WI38 (cell line): ENCODE measurements at regions not wholly inside any gene's neighbourhood (a gene's known extent, or its start where the extent isn't known, plus 50 kb on each side); places are given as distances from the start of the nearest gene placed in this dataset.

Source experiments
- H3K4me3 ChIP-seq: 2 replicates; pipeline ENCODE4 v1.5.1; 2011; ENCODE audit warnings: low read depth, mild to moderate bottlenecking, control low read depth, low read length
- TF ChIP-seq, protein P1 (sequence below): IDR thresholded peaks from 2 replicates; pipeline ENCODE4 v1.5.1; 2012; ENCODE audit warnings: low read depth, mild to moderate bottlenecking, control low read depth, low read length

DNA sequence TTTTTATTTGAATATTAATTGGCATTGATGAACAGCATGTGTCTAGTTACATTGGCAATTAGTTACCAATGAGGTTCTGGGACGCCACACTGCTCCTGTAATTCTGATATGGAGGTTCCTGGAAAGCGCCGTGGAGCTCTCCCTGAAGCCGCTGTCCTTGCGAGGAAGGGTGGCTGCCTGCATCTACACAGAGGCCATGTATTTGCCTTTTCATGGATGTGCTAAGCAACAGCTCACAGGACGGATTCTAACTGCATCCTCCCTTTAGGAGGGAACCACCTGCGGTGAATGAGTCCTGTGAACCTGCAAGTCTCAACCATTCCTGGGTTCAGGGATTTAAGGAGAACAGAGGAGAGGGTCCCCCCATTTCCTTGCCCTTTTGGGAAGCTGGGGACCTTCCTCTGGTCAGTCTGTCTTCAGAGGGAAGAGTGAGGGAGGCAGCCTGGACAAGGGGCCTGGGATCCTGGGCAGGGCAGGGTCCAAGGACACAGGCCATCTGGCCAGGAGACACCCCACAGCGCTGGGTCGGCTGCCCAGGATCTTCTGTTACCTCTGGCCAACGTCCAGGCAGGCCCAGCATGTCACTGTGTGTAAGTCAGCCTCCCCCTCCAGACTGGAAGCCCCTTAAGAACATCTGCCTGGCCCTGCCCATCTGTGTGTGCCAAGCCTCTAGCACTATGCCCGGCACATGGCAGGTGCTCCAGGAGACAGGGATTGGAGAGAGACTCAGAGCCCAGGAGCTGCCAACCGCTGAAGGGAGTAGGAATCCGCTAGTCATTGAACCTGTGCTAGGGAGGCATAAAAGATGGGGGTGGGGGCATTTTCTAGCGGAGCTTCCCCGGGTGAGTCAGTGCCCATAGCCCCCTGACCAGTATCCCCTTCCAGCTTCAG is 314.1 kb upstream of the TNRC6C start:
- TF ChIP-seq, protein P1, sequence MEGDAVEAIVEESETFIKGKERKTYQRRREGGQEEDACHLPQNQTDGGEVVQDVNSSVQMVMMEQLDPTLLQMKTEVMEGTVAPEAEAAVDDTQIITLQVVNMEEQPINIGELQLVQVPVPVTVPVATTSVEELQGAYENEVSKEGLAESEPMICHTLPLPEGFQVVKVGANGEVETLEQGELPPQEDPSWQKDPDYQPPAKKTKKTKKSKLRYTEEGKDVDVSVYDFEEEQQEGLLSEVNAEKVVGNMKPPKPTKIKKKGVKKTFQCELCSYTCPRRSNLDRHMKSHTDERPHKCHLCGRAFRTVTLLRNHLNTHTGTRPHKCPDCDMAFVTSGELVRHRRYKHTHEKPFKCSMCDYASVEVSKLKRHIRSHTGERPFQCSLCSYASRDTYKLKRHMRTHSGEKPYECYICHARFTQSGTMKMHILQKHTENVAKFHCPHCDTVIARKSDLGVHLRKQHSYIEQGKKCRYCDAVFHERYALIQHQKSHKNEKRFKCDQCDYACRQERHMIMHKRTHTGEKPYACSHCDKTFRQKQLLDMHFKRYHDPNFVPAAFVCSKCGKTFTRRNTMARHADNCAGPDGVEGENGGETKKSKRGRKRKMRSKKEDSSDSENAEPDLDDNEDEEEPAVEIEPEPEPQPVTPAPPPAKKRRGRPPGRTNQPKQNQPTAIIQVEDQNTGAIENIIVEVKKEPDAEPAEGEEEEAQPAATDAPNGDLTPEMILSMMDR = no peak
- H3K4me3 ChIP-seq = no peak overlapping the region

DNA sequence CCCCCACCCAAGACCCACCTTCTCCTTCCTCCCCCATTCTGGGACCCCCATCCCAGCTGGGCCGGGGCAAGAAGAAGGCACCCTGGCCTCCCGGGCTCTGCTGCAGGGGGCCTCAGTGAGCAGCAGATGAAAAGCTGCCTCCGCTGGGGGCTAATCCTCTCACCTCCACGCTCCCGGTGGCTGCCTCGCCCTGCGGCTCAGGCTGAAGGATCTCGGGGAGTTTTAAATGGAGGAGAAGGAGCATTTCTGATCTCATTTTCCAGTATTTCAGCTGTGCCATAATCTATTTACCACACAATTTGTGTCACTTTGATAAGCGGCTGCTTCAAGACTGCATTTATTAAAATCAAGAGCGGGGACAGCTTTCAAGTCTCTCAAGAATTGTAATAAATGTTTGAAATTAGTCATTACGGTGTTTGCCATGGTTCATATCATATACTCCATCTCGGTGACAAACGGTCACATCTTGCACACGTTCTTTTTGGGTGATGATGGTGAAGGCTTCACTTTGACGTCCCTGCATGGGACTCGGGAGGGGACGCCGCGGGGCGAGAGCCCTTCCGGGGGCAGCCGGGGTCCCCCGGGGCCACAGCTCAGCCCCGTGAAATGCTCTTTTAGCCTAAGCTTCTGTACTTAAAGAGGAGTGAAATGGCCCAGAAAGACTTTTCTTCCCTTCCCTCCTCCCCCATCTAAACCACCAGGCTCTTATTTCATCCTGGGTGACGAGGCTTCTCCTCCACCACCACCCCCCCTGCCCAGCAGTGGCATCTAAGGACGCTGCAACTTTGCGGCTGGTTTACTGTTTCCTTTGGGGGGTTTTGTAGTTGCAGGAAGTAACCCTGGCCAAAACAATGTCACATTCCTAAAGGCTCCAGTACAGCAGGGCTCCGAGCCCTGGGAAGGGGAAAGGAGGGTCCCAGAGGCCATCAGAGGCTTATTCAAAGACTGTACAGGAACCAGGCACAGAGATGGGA is 313.1 kb upstream of the TNRC6C start:
- H3K4me3 ChIP-seq = no peak overlapping the region
- TF ChIP-seq, protein P1 = no peak

DNA sequence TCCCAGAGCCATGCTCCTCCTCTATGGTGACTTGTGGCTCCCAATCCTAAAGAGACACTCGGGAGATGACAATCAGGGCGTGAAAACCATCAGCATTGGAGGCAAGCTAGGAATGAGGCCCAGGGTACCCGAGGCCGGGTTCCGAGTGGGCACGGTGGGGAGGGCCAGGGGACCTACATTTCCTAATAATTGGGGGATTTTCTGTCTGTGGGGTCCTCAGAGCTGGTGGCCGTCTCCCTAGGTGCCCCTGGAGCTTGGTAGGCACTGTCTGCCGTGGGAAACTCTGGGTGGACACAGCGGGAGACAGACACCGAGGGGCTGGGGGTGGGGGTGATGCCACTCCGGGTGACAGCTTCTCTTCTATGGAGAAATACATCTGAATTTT is 312.5 kb upstream of the TNRC6C start:
- TF ChIP-seq, protein P1 = no peak
- H3K4me3 ChIP-seq = no peak overlapping the region

DNA sequence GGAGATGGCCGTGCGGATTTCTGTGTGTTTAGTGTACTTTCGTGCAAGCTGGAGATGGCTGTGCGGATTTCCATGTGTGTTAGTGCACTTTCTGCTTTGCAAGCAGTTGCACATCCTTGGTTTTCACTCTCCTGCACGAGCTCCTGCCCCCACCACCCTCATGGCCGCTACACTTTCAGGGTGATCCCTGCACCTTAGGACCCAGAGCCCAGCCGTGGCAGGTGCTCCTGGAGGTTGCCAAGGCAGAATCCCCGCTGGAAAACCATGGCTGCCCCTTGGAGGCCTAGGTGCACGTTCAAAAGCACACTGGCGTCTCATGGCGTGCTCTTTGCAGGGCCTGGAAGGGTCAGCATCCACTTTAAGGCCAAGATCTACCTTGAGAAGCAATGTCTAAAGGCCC is 311.0 kb upstream of the TNRC6C start:
- no peak overlapping the region for H3K4me3 ChIP-seq
- TF ChIP-seq, protein P1 = no peak

GRCh38 chr17:77649717-77650211 is 308.7 kb upstream of the TNRC6C start:
- TF ChIP-seq, protein P1 = no peak
- no peak overlapping the region for H3K4me3 ChIP-seq

DNA sequence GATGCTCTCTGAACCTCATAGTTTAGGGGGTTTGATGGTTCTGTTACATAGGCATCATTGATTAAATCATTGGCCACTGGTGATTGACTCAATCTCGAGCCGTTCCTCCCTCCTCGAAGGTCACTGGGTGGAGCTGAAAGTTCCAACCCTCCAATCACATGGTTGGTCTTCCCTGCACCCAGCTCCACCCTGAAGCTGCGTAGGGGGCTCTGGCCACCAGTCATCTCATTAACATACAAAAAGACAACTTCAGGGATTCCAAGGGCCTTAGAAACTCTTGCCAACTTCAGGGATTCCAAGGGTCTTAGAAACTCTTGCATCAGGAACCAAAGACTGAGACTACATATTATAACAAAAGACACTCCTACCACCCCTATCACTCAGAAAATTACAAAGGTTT is 306.5 kb upstream of the TNRC6C start:
- TF ChIP-seq, protein P1 = no peak
- H3K4me3 ChIP-seq = no peak overlapping the region
